ENCODE measurements at regions not wholly inside any gene's neighbourhood (a gene's known extent, or its start where the extent isn't known, plus 50 kb on each side); places are given as distances from the start of the nearest gene placed in this dataset.

DNA sequence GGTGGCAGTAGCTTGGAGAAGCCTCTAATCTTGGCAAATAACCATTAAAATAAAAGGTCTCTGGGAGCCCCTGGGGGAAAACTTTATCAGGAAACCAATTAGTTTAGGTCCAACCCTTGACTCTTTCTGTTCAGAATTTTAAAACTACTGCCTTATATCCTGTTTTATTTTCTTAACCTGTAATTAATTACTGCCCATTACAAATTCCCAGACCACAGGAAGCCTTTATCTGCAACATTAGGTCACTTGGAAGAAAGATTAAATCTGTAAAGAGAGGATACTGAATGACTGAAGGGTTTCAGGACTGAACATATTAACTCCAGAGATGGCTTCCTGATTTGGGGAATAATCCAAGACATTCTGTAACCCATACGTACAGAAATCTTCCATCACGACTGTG, 320.5 kb upstream of the SORCS1 start:
- TF ChIP-seq RAD21 (IDR thresholded peaks at IDR 0.05; ENCODE audit: low read depth) = no peak
- TF ChIP-seq TEAD4 (IDR thresholded peaks at IDR 0.05) = no peak
- TF ChIP-seq, protein P1, sequence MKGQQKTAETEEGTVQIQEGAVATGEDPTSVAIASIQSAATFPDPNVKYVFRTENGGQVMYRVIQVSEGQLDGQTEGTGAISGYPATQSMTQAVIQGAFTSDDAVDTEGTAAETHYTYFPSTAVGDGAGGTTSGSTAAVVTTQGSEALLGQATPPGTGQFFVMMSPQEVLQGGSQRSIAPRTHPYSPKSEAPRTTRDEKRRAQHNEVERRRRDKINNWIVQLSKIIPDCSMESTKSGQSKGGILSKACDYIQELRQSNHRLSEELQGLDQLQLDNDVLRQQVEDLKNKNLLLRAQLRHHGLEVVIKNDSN (IDR thresholded peaks at IDR 0.05) = no peak
- no peak for TF ChIP-seq NFIC (IDR thresholded peaks at IDR 0.05)
- TF ChIP-seq TAF1 (IDR thresholded peaks at IDR 0.05; ENCODE audit: low read depth) = no peak
- TF ChIP-seq, protein P2, sequence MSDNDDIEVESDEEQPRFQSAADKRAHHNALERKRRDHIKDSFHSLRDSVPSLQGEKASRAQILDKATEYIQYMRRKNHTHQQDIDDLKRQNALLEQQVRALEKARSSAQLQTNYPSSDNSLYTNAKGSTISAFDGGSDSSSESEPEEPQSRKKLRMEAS (IDR thresholded peaks at IDR 0.05) = no peak
- TF ChIP-seq CEBPB (IDR thresholded peaks at IDR 0.05) = no peak
- TF ChIP-seq CREB1 (IDR thresholded peaks at IDR 0.05; ENCODE audit: low read depth) = no peak
- TF ChIP-seq YY1 (IDR thresholded peaks at IDR 0.05; ENCODE audit: low read depth) = no peak
- TF ChIP-seq ZBTB7A (IDR thresholded peaks at IDR 0.05; ENCODE audit: low read depth) = no peak
- TF ChIP-seq TCF12 (IDR thresholded peaks at IDR 0.05; ENCODE audit: low read depth) = no peak
- no peak for TF ChIP-seq EGR1 (IDR thresholded peaks at IDR 0.05)
- TF ChIP-seq, protein P3, sequence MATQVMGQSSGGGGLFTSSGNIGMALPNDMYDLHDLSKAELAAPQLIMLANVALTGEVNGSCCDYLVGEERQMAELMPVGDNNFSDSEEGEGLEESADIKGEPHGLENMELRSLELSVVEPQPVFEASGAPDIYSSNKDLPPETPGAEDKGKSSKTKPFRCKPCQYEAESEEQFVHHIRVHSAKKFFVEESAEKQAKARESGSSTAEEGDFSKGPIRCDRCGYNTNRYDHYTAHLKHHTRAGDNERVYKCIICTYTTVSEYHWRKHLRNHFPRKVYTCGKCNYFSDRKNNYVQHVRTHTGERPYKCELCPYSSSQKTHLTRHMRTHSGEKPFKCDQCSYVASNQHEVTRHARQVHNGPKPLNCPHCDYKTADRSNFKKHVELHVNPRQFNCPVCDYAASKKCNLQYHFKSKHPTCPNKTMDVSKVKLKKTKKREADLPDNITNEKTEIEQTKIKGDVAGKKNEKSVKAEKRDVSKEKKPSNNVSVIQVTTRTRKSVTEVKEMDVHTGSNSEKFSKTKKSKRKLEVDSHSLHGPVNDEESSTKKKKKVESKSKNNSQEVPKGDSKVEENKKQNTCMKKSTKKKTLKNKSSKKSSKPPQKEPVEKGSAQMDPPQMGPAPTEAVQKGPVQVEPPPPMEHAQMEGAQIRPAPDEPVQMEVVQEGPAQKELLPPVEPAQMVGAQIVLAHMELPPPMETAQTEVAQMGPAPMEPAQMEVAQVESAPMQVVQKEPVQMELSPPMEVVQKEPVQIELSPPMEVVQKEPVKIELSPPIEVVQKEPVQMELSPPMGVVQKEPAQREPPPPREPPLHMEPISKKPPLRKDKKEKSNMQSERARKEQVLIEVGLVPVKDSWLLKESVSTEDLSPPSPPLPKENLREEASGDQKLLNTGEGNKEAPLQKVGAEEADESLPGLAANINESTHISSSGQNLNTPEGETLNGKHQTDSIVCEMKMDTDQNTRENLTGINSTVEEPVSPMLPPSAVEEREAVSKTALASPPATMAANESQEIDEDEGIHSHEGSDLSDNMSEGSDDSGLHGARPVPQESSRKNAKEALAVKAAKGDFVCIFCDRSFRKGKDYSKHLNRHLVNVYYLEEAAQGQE (IDR thresholded peaks at IDR 0.05; ENCODE audit: low read depth) = no peak

DNA sequence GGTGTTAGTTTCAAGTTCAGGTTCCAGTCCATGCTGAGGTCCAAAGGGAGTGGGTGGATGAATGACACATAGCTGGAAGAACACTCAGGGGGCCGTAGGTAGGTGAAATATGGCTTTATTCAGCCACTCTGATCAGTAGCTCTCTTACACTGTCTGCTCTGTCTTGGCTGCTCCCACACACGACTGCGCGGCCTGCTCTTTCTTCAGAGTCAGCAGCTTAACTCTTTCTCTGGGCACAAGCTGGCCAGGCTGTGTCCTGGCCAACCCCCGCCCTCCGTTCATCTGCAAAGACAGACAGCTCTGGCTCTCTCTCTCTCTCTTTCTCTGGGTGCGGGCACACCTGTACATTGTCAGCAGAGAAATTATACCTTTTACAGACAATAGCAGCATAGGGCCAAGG, 317.4 kb upstream of the SORCS1 start:
- no peak for TF ChIP-seq TAF1 (IDR thresholded peaks at IDR 0.05; ENCODE audit: low read depth)
- TF ChIP-seq FOXM1 (IDR thresholded peaks at IDR 0.05; ENCODE audit: borderline replicate concordance, low read depth) = no peak
- TF ChIP-seq EP300 (IDR thresholded peaks at IDR 0.05; ENCODE audit: borderline replicate concordance) = no peak
- no peak for TF ChIP-seq NFIC (IDR thresholded peaks at IDR 0.05)
- TF ChIP-seq CREB1 (IDR thresholded peaks at IDR 0.05; ENCODE audit: low read depth) = no peak
- no peak for TF ChIP-seq RAD21 (IDR thresholded peaks at IDR 0.05; ENCODE audit: low read depth)
- TF ChIP-seq ZBTB7A (IDR thresholded peaks at IDR 0.05; ENCODE audit: low read depth) = no peak
- TF ChIP-seq CEBPB (IDR thresholded peaks at IDR 0.05) = no peak
- TF ChIP-seq, protein P3 (IDR thresholded peaks at IDR 0.05; ENCODE audit: low read depth) = no peak
- TF ChIP-seq YY1 (IDR thresholded peaks at IDR 0.05; ENCODE audit: low read depth) = no peak
- TF ChIP-seq, protein P2 (IDR thresholded peaks at IDR 0.05) = no peak
- TF ChIP-seq, protein P1 (IDR thresholded peaks at IDR 0.05) = no peak
- no peak for TF ChIP-seq TEAD4 (IDR thresholded peaks at IDR 0.05)
- no peak for TF ChIP-seq EGR1 (IDR thresholded peaks at IDR 0.05)
- TF ChIP-seq TCF12 (IDR thresholded peaks at IDR 0.05; ENCODE audit: low read depth) = no peak

DNA sequence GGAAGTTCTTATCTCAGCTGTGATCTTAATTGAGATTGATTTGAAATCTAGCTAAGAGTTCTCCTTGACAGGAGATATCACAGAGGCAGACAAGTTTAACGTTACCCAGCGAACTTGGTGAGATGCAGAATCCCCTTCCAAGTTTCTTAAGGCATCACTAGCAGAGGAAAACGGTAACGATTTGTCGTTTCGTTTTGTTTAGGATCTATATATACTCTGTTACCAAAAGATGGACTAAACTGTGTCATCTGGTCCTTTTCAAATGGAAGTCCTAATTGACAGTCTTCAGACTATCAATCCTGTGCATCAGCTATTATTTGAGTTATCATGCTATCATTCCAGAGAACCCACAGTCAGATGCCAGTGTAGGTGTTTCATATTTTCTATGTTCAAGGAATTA, 316.7 kb upstream of the SORCS1 start:
- TF ChIP-seq, protein P2 (IDR thresholded peaks at IDR 0.05) = no peak
- TF ChIP-seq TCF12 (IDR thresholded peaks at IDR 0.05; ENCODE audit: low read depth) (no peak), CREB1 (IDR thresholded peaks at IDR 0.05; ENCODE audit: low read depth) (no peak), FOXM1 (IDR thresholded peaks at IDR 0.05; ENCODE audit: borderline replicate concordance, low read depth) (no peak), CEBPB (IDR thresholded peaks at IDR 0.05) (no peak), TAF1 (IDR thresholded peaks at IDR 0.05; ENCODE audit: low read depth) (no peak), EP300 (IDR thresholded peaks at IDR 0.05; ENCODE audit: borderline replicate concordance) (no peak), YY1 (IDR thresholded peaks at IDR 0.05; ENCODE audit: low read depth) (no peak), EGR1 (IDR thresholded peaks at IDR 0.05) (no peak), TEAD4 (IDR thresholded peaks at IDR 0.05) (no peak), ZBTB7A (IDR thresholded peaks at IDR 0.05; ENCODE audit: low read depth) (no peak)
- TF ChIP-seq, protein P1 (IDR thresholded peaks at IDR 0.05) = no peak
- TF ChIP-seq, protein P3 (IDR thresholded peaks at IDR 0.05; ENCODE audit: low read depth) = no peak

DNA sequence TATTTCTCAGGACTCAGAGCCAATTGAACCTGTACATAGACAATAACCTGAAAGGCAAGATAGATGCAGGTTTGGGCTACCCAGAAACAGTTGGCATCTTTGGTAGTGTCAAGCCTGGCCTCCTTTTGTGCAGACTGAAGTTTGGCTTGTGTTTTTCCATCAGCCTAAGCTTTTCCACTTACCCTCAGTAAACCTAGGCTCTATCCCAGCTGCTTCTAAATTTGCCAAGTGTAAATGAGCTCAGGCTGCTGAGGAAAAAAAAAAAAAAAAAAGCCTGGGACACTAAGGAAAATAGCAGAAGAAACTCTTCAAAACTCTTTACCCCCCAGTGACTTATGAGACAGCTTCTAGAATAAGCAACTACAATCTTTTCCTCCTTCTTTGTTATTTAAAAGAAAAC, 316.3 kb upstream of the SORCS1 start:
- TF ChIP-seq TAF1 (IDR thresholded peaks at IDR 0.05; ENCODE audit: low read depth) (no peak), ZBTB7A (IDR thresholded peaks at IDR 0.05; ENCODE audit: low read depth) (no peak), NFIC (IDR thresholded peaks at IDR 0.05) (no peak), CREB1 (IDR thresholded peaks at IDR 0.05; ENCODE audit: low read depth) (no peak), EGR1 (IDR thresholded peaks at IDR 0.05) (no peak), EP300 (IDR thresholded peaks at IDR 0.05; ENCODE audit: borderline replicate concordance) (no peak), TEAD4 (IDR thresholded peaks at IDR 0.05) (no peak), TCF12 (IDR thresholded peaks at IDR 0.05; ENCODE audit: low read depth) (no peak)

Data from Ishikawa (cell line).